Activated CD4-positive, alpha-beta memory T cell treated with anti-CD3 and anti-CD28 coated beads for 36 hours (primary cell): ENCODE measurements at regions not wholly inside any gene's neighbourhood (a gene's known extent, or its start where the extent isn't known, plus 50 kb on each side); places are given as distances from the start of the nearest gene placed in this dataset.

ENCODE experiments used
- CTCF ChIA-PET: fragments of 350-600 bp; sonication (Branson Sonifier 250); formaldehyde crosslinking; loops from one replicate; lab custom pipeline; 2021; ENCODE audit warnings: antibody characterized with exemption, inconsistent platforms; lab: Charles Lee
- POLR2A ChIA-PET: fragments of 350-600 bp; sonication (Branson Sonifier 250); formaldehyde crosslinking; loops from one replicate; lab custom pipeline; 2021; ENCODE audit warnings: antibody characterized with exemption; lab: Charles Lee
- DNase-seq: peaks from one replicate; pipeline ENCODE4 v3.0.0-alpha.2; 2020
- H3K27ac Mint-ChIP-seq: one replicate; pipeline ENCODE4 v1.8.0; 2021; ENCODE audit warnings: mixed read lengths
- H3K27me3 Mint-ChIP-seq: one replicate; pipeline ENCODE4 v1.8.0; 2021; ENCODE audit warnings: mixed read lengths
- H3K36me3 Mint-ChIP-seq: one replicate; pipeline ENCODE4 v1.8.0; 2021; ENCODE audit warnings: mixed read lengths
- H3K4me1 Mint-ChIP-seq: one replicate; pipeline ENCODE4 v1.8.0; 2021; ENCODE audit warnings: low read depth, mixed read lengths
- H3K4me3 Mint-ChIP-seq: one replicate; pipeline ENCODE4 v1.8.0; 2021; ENCODE audit warnings: mild to moderate bottlenecking, mixed read lengths
- H3K9me3 Mint-ChIP-seq: one replicate; pipeline ENCODE4 v1.8.0; 2021; ENCODE audit warnings: mixed read lengths
- intact Hi-C: fragments of 100-400 bp; cut with micrococcal nuclease; formaldehyde crosslinking; loops from one replicate; pipeline ENCODE4 v1.15.1; 2023

- no peaks in the 10 kb centered on the region for H3K4me1 Mint-ChIP-seq
- intact Hi-C loops: no loop called here
- no peak overlapping the region for H3K4me3 Mint-ChIP-seq
- CTCF ChIA-PET: no interaction called here
- no peak for DNase-seq
- H3K9me3 Mint-ChIP-seq: no peaks in the 10 kb centered on the region
- POLR2A ChIA-PET: no interaction called here
- H3K27me3 Mint-ChIP-seq: peaks cover 4% of the 10 kb centered on the region
- no peaks in the 10 kb centered on the region for H3K36me3 Mint-ChIP-seq
- H3K27ac Mint-ChIP-seq: no peak overlapping the region
These were observed 129.6 kb upstream of the CST7 start for GRCh38 chr20:24819331-24819965.

GRCh38 chr20:24820345-24820744, 128.7 kb upstream of the CST7 start:
- POLR2A ChIA-PET: no interaction called here
- Mint-ChIP-seq H3K36me3 (no peaks in the 10 kb centered on the region), H3K4me1 (no peaks in the 10 kb centered on the region), H3K9me3 (no peaks in the 10 kb centered on the region), H3K27ac (no peak overlapping the region), H3K27me3 (no peaks in the 10 kb centered on the region), H3K4me3 (no peak overlapping the region)
- DNase-seq: no peak
- intact Hi-C loops: no loop called here
- CTCF ChIA-PET: no interaction called here

GRCh38 chr20:24821391-24821790, 127.7 kb upstream of the CST7 start:
- POLR2A ChIA-PET: no interaction called here

DNA sequence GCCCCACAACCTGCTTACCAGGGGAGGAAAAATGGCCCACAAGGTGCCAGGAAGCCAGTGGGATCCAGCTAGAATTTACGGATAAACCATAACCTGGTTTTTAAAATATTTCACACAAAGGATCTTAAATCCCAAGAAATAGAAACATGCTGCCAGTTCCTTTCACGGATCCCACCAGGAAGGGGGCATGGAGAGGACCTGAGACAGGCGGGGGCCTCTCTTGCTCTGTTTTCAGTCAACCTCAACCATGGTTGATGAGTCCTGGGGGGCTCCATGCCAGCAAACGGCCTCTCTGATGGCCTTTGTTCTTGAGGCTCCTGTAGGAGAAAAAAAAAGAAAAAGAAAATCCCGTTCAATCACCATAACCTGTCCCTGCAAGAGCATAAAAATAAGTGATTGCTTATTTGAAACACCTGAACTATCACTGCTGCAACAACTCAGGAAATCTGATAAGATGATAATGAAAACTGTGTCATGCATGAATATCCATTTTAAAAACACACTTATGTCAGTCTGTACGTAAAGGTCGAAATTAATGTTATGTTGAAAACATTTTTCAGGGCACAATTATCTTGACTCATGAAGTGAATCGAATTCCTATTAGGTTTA, 125.8 kb upstream of the CST7 start:
- no peaks in the 10 kb centered on the region for H3K36me3 Mint-ChIP-seq
- no peaks in the 10 kb centered on the region for H3K9me3 Mint-ChIP-seq
- CTCF ChIA-PET: no interaction called here
- no peaks in the 10 kb centered on the region for H3K27me3 Mint-ChIP-seq
- POLR2A ChIA-PET: no interaction called here
- no peak for DNase-seq
- H3K27ac Mint-ChIP-seq: no peak overlapping the region
- H3K4me3 Mint-ChIP-seq: no peak overlapping the region
- no peaks in the 10 kb centered on the region for H3K4me1 Mint-ChIP-seq
- intact Hi-C loops: no loop called here

More at GRCh38 chr20:24821391-24821790, 127.7 kb upstream of the CST7 start:
- Mint-ChIP-seq H3K4me3 (no peak overlapping the region), H3K27me3 (no peaks in the 10 kb centered on the region), H3K36me3 (no peaks in the 10 kb centered on the region), H3K4me1 (no peaks in the 10 kb centered on the region), H3K9me3 (no peaks in the 10 kb centered on the region), H3K27ac (no peak overlapping the region)
- intact Hi-C loops: no loop called here
- CTCF ChIA-PET: no interaction called here
- DNase-seq: no peak

- no peak for DNase-seq
- no peak overlapping the region for H3K4me3 Mint-ChIP-seq
- no peaks in the 10 kb centered on the region for H3K36me3 Mint-ChIP-seq
- no peaks in the 10 kb centered on the region for H3K9me3 Mint-ChIP-seq
- no peaks in the 10 kb centered on the region for H3K27me3 Mint-ChIP-seq
- H3K27ac Mint-ChIP-seq: no peak overlapping the region
- POLR2A ChIA-PET: no interaction called here
- intact Hi-C loops: no loop called here
- no peaks in the 10 kb centered on the region for H3K4me1 Mint-ChIP-seq
- CTCF ChIA-PET: no interaction called here
These were observed 124.9 kb upstream of the CST7 start for GRCh38 chr20:24823989-24824693.

GRCh38 chr20:24825591-24825990, 123.5 kb upstream of the CST7 start:
- Mint-ChIP-seq H3K27ac (no peak overlapping the region), H3K27me3 (no peaks in the 10 kb centered on the region), H3K4me1 (no peaks in the 10 kb centered on the region), H3K9me3 (no peaks in the 10 kb centered on the region), H3K4me3 (no peak overlapping the region), H3K36me3 (no peaks in the 10 kb centered on the region)
- intact Hi-C loops: no loop called here
- POLR2A ChIA-PET: no interaction called here
- CTCF ChIA-PET: no interaction called here
- DNase-seq: no peak

DNA sequence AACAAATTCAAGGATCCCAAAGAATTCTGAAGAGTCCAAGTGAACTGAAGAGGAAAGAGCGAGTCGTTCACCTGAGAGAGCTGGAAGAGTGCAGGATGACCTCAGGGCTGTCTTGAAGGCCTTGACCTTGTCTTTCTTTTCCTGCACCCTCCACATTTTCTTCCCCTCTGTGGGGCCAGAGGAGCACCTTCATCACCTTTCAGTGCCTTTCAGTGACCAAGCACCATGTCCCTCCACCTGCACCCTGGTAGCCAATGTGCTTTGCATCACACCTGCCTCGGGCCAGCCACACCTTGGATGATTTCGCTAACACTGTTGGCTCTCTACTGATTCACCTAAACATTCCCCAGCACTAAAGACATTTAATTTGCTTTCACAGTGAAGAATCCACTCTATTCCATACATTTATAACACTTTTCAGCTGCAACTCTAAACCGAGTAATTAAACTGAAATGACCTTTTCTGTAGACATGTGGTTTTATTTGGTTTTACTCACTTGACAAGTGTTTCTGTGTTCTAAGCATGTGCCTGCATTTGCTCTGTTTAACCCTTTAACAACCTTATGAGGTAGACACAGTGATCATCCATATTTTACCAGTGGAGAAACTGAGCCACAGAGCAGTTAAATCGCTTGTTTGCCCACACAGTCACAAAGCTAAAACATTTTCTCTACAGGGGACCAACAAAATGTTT, 121.3 kb upstream of the CST7 start:
- intact Hi-C loops: no loop called here
- no peaks in the 10 kb centered on the region for H3K4me1 Mint-ChIP-seq
- ChIA-PET POLR2A (no interaction called here), CTCF (no interaction called here)
- H3K9me3 Mint-ChIP-seq: no peaks in the 10 kb centered on the region
- H3K27me3 Mint-ChIP-seq: no peaks in the 10 kb centered on the region
- DNase-seq: no peak
- no peaks in the 10 kb centered on the region for H3K36me3 Mint-ChIP-seq
- H3K27ac Mint-ChIP-seq: no peak overlapping the region
- H3K4me3 Mint-ChIP-seq: no peak overlapping the region

GRCh38 chr20:24828992-24829648, 119.9 kb upstream of the CST7 start:
- no peak for DNase-seq
- intact Hi-C loops: no loop called here
- no peaks in the 10 kb centered on the region for H3K9me3 Mint-ChIP-seq
- H3K27me3 Mint-ChIP-seq: no peaks in the 10 kb centered on the region
- H3K4me3 Mint-ChIP-seq: no peak overlapping the region
- ChIA-PET POLR2A (no interaction called here), CTCF (no interaction called here)
- H3K4me1 Mint-ChIP-seq: no peaks in the 10 kb centered on the region
- no peak overlapping the region for H3K27ac Mint-ChIP-seq
- H3K36me3 Mint-ChIP-seq: no peaks in the 10 kb centered on the region

GRCh38 chr20:24829649-24830370, 119.3 kb upstream of the CST7 start:
- ChIA-PET POLR2A (no interaction called here), CTCF (no interaction called here)
- Mint-ChIP-seq H3K4me1 (no peaks in the 10 kb centered on the region), H3K36me3 (no peaks in the 10 kb centered on the region), H3K27me3 (no peaks in the 10 kb centered on the region), H3K4me3 (no peak overlapping the region), H3K9me3 (no peaks in the 10 kb centered on the region), H3K27ac (no peak overlapping the region)
- intact Hi-C loops: no loop called here
- no peak for DNase-seq

DNA sequence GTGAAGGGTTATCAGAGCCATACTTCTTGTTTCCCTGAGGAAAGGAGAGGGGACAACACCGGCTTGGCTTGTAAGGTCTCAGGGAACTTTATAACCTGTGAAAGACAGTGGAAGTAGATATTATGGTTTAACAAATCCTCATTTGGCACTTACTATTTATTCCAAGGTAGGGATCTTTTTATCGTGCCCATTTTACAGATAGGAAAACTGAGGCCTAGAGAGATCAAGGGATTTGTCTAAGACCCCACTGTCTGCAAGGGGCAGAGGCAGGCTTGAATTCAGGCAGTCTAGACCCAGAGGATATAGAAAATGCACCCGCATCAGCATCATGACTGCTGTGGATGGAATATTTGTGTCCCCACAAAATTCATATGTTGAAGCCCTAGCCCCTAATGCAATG, 118.4 kb upstream of the CST7 start:
- no peak overlapping the region for H3K4me3 Mint-ChIP-seq
- intact Hi-C loops: no loop called here
- H3K27ac Mint-ChIP-seq: no peak overlapping the region
- CTCF ChIA-PET: no interaction called here
- no peaks in the 10 kb centered on the region for H3K9me3 Mint-ChIP-seq
- POLR2A ChIA-PET: no interaction called here
- no peaks in the 10 kb centered on the region for H3K36me3 Mint-ChIP-seq
- no peak for DNase-seq
- H3K27me3 Mint-ChIP-seq: no peaks in the 10 kb centered on the region
- no peaks in the 10 kb centered on the region for H3K4me1 Mint-ChIP-seq

DNA sequence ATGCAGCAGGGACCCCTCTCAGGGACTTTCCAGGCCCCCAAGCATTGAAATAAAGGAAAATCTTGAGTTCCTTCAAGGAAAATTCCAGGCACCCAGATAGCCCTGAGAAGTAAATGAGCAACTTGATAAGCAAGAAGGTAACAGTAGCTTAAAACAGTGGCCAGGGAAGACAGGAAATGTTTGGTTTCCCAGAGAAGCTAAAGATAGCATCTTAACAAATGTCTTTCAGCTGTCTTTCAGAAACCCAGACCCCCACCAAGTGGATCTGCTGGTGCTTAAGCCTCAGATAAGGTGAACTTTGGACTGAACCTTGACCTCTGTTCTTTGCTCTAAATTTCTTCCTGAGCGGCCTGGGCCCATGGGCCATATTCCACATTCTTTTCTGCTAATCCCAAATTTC, 117.8 kb upstream of the CST7 start:
- no peaks in the 10 kb centered on the region for H3K36me3 Mint-ChIP-seq
- H3K4me1 Mint-ChIP-seq: no peaks in the 10 kb centered on the region
- no peaks in the 10 kb centered on the region for H3K9me3 Mint-ChIP-seq
- H3K4me3 Mint-ChIP-seq: no peak overlapping the region
- no peak for DNase-seq
- no peak overlapping the region for H3K27ac Mint-ChIP-seq
- CTCF ChIA-PET: no interaction called here
- POLR2A ChIA-PET: no interaction called here
- H3K27me3 Mint-ChIP-seq: no peaks in the 10 kb centered on the region
- intact Hi-C loops: no loop called here

DNA sequence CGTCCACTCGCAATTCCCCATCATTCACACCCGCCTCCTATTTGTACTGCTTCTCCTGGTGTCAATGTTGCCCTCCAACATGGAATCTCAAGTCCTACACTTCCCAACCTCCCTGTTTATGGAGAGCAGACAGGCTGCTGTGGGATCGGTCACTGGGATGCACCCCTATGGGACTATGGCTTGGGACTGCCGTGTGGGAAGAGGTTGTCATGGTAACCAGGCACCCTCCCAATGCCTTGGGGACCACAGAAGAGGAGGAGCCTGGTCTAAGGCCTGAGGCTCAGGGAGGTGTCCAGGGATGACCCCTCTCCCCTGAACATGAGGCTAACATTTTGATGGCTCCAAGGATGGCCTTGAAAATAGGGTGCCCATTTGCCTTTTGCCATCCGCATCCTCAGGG, 116.6 kb upstream of the CST7 start:
- no peak overlapping the region for H3K4me3 Mint-ChIP-seq
- no peaks in the 10 kb centered on the region for H3K4me1 Mint-ChIP-seq
- no peak overlapping the region for H3K27ac Mint-ChIP-seq
- H3K36me3 Mint-ChIP-seq: no peaks in the 10 kb centered on the region
- ChIA-PET CTCF (no interaction called here), POLR2A (no interaction called here)
- intact Hi-C loops: no loop called here
- H3K9me3 Mint-ChIP-seq: no peaks in the 10 kb centered on the region
- no peaks in the 10 kb centered on the region for H3K27me3 Mint-ChIP-seq
- DNase-seq: no peak
